SK-N-SH (cell line): ENCODE measurements at regions not wholly inside any gene's neighbourhood (a gene's known extent, or its start where the extent isn't known, plus 50 kb on each side); places are given as distances from the start of the nearest gene placed in this dataset.

Source experiments
- CTCF ChIA-PET: fragments of 300-600, 350-600 bp; formaldehyde crosslinking; extraction: SDS; loops from one replicate; lab custom pipeline; 2021; lab: Yijun Ruan, JAX
- POLR2A ChIA-PET: fragments of 350-600 bp; sonication (Branson Sonifier 250); formaldehyde crosslinking; extraction: SDS; loops from one replicate; lab custom pipeline; 2020; ENCODE audit warnings: antibody characterized with exemption, inconsistent platforms; lab: Yijun Ruan, JAX
- DNase-seq: peaks from one replicate; pipeline ENCODE4 v3.0.0; 2012
- H2AFZ ChIP-seq: fragments of 200-600 bp; sonication (generic); 2 replicates; pipeline ENCODE4 v1.8.1; 2016; ENCODE audit warnings: antibody characterized with exemption, mild to moderate bottlenecking, low read depth
- H3F3A ChIP-seq: fragments of 200-600 bp; sonication (generic); replicated peaks from 2 replicates; pipeline ENCODE3; 2016; ENCODE audit warnings: antibody characterized with exemption, mild to moderate bottlenecking; ENCODE audit not compliant: insufficient read depth
- H3K27ac ChIP-seq, 2 experiments: fragments of 200-500 bp in 1 of 2; fragments of 200-600 bp in 1 of 2; sonication (Bioruptor generic) in 1 of 2; sonication (generic), shearing (Covaris generic) in 1 of 2; 2 replicates each; pipeline versions ENCODE4 v1.5.1 to v1.6.1; 2014 to 2016; ENCODE audit warnings: low read depth in 2 of 2, inconsistent platforms in 1 of 2, low read length in 1 of 2, mild to moderate bottlenecking in 1 of 2, mixed read lengths in 1 of 2
- H3K27me3 ChIP-seq: fragments of 200-600 bp; sonication (generic), shearing (Covaris generic); 2 replicates; pipeline ENCODE4 v1.6.1; 2016; ENCODE audit warnings: mixed run types; ENCODE audit not compliant: insufficient read depth
- H3K36me3 ChIP-seq, 2 experiments: fragments of 200-500 bp in 1 of 2; fragments of 200-600 bp in 1 of 2; sonication (Bioruptor generic) in 1 of 2; sonication (generic) in 1 of 2; replicated peaks in 1 of 2; 2 replicates each; pipeline versions ENCODE3 to v1.5.1; 2014 to 2016; ENCODE audit warnings: low read length in 1 of 2, mild to moderate bottlenecking in 1 of 2; ENCODE audit not compliant: insufficient read depth in 2 of 2, control insufficient read depth in 1 of 2
- H3K4me1 ChIP-seq, 2 experiments: fragments of 200-500 bp in 1 of 2; fragments of 200-600 bp in 1 of 2; sonication (Bioruptor generic) in 1 of 2; sonication (generic), shearing (Covaris generic) in 1 of 2; 2 replicates each; pipeline versions ENCODE4 v1.5.1 to v1.6.1; 2014 to 2016; ENCODE audit warnings: low read depth in 1 of 2, low read length in 1 of 2, mixed run types in 1 of 2; ENCODE audit not compliant: insufficient read depth in 2 of 2, control insufficient read depth in 1 of 2
- H3K4me2 ChIP-seq: fragments of 200-600 bp; sonication (generic), shearing (Covaris generic); 2 replicates; pipeline ENCODE4 v1.6.1; 2017; ENCODE audit warnings: mixed run types
- H3K4me3 ChIP-seq, 2 experiments: fragments of 200-500 bp in 1 of 2; fragments of 200-600 bp in 1 of 2; sonication (Bioruptor generic) in 1 of 2; sonication (generic), shearing (Covaris generic) in 1 of 2; 2 replicates each; pipeline versions ENCODE4 v1.5.1 to v1.8.1; 2014 to 2016; ENCODE audit warnings: low read depth in 2 of 2, inconsistent platforms in 1 of 2, low read length in 1 of 2, mild to moderate bottlenecking in 1 of 2, mixed read lengths in 1 of 2, moderate library complexity in 1 of 2
- H3K79me2 ChIP-seq: fragments of 200-600 bp; sonication (generic); 2 replicates; pipeline ENCODE4 v1.8.1; 2017; ENCODE audit warnings: mild to moderate bottlenecking; ENCODE audit not compliant: insufficient read depth
- H3K9ac ChIP-seq: fragments of 200-600 bp; sonication (generic); 2 replicates; pipeline ENCODE4 v1.6.1; 2017; ENCODE audit warnings: mixed run types
- H3K9me2 ChIP-seq: fragments of 200-600 bp; sonication (generic); 2 replicates; pipeline ENCODE4 v1.6.1; 2017; ENCODE audit warnings: mixed run types
- H3K9me3 ChIP-seq: fragments of 200-600 bp; sonication (generic); 2 replicates; pipeline ENCODE4 v1.6.1; 2017; ENCODE audit warnings: mixed run types, mild to moderate bottlenecking, moderate library complexity
- H4K20me1 ChIP-seq: fragments of 200-600 bp; sonication (generic); 2 replicates; pipeline ENCODE4 v1.6.1; 2017; ENCODE audit warnings: mild to moderate bottlenecking, mixed run types; ENCODE audit not compliant: insufficient read depth
- CHD2 ChIP-seq: fragments of 150-350 bp; IDR thresholded peaks from 2 replicates; pipeline ENCODE4 v1.6.1; 2018; ENCODE audit warnings: low read length; ENCODE audit not compliant: partially characterized antibody
- ELF1 ChIP-seq: IDR thresholded peaks from 2 replicates; pipeline ENCODE4 v1.4.0; 2012
- EZH2phosphoT487 ChIP-seq: fragments of 200-600 bp; sonication (generic); IDR thresholded peaks from 2 replicates; pipeline ENCODE4 v1.6.1; 2017; ENCODE audit warnings: low read depth, mixed run types, mild to moderate bottlenecking, antibody characterized with exemption, moderate library complexity, borderline replicate concordance
- FOXJ3 ChIP-seq: sonication (generic); formaldehyde crosslinking; IDR thresholded peaks from 2 replicates; pipeline ENCODE4 v1.5.1; 2020; ENCODE audit warnings: mild to moderate bottlenecking, missing genetic modification reagents
- FOXM1 ChIP-seq: IDR thresholded peaks from 2 replicates; pipeline ENCODE4 v1.4.0; 2012; ENCODE audit warnings: low read depth, mild to moderate bottlenecking
- NFIC ChIP-seq: IDR thresholded peaks from 2 replicates; pipeline ENCODE4 v1.4.0; 2012; ENCODE audit warnings: borderline replicate concordance
- NRF1 ChIP-seq: IDR thresholded peaks from 2 replicates; pipeline ENCODE4 v1.6.1; 2012; ENCODE audit warnings: low read depth, mild to moderate bottlenecking, low read length
- POLR2AphosphoS5 ChIP-seq: IDR thresholded peaks from 2 replicates; pipeline ENCODE4 v1.6.1; 2012; ENCODE audit warnings: low read depth, low read length
- RAD21 ChIP-seq: IDR thresholded peaks from 2 replicates; pipeline ENCODE4 v1.6.1; 2012; ENCODE audit warnings: mild to moderate bottlenecking, low read length
- RCOR1 ChIP-seq: fragments of 150-350 bp; IDR thresholded peaks from 2 replicates; pipeline ENCODE4 v1.6.1; 2017; ENCODE audit warnings: antibody characterized with exemption, low read length
- TAF1 ChIP-seq: IDR thresholded peaks from 2 replicates; pipeline ENCODE4 v1.6.1; 2012; ENCODE audit warnings: low read depth, mild to moderate bottlenecking, low read length, moderate library complexity, borderline replicate concordance
- TCF12 ChIP-seq: IDR thresholded peaks from 2 replicates; pipeline ENCODE4 v1.4.0; 2012
- TEAD4 ChIP-seq: IDR thresholded peaks from 2 replicates; pipeline ENCODE4 v1.4.0; 2012; ENCODE audit warnings: mild to moderate bottlenecking, borderline replicate concordance; ENCODE audit not compliant: insufficient read depth
- USF2 ChIP-seq: fragments of 150-350 bp; IDR thresholded peaks from 2 replicates; pipeline ENCODE4 v1.6.1; 2017; ENCODE audit warnings: antibody characterized with exemption, low read length, low read depth, borderline replicate concordance
- YY1 ChIP-seq: IDR thresholded peaks from 2 replicates; pipeline ENCODE4 v1.4.0; 2012; ENCODE audit warnings: low read depth, mild to moderate bottlenecking
- WGBS: methylation state at CpG from one replicate; pipeline ENCODE4 v1.1.6; 2017; ENCODE audit warnings: low lambda C conversion rate; 5-methylcytosine and 5-hydroxymethylcytosine counted together
- TF ChIP-seq, protein P1 (sequence below): IDR thresholded peaks from 2 replicates; pipeline ENCODE4 v1.4.0; 2012; ENCODE audit warnings: low read depth, borderline replicate concordance
- TF ChIP-seq, protein P2 (sequence below): IDR thresholded peaks from 2 replicates; pipeline ENCODE4 v1.4.0; 2012; ENCODE audit warnings: low read depth
- TF ChIP-seq, protein P3 (sequence below): fragments of 150-350 bp; IDR thresholded peaks from 2 replicates; pipeline ENCODE4 v1.6.1; 2016; ENCODE audit warnings: mild to moderate bottlenecking, low read depth, low read length

- Histone ChIP-seq H3K79me2 (no peaks in the 10 kb centered on the region), H3K4me3 (no peak overlapping the region), H3K36me3 (no peaks in the 10 kb centered on the region), H3K4me1 (no peaks in the 10 kb centered on the region), H3F3A (no peaks in the 10 kb centered on the region), H3K9me3 (no peaks in the 10 kb centered on the region), H3K27me3 (no peaks in the 10 kb centered on the region; the same call in 1 of the 2 replicates), H3K9ac (no peak overlapping the region), H4K20me1 (no peaks in the 10 kb centered on the region), H3K4me2 (no peak overlapping the region), H3K9me2 (no peaks in the 10 kb centered on the region), H2AFZ (no peak overlapping the region), H3K27ac (no peak overlapping the region)
- no peak for DNase-seq
- POLR2A ChIA-PET, result no interaction called here
- 9% methylated on average over 2 of the region's 2 CpGs for WGBS
- CTCF ChIA-PET, result no interaction called here
- TF ChIP-seq ELF1 (no peak), TCF12 (no peak), YY1 (no peak), NRF1 (no peak), EZH2phosphoT487 (no peak)
Measured at GRCh38 chr6:48922837-48923236, 540.2 kb downstream of the MMUT start.

GRCh38 chr6:48919555-48919954 is 543.5 kb downstream of the MMUT start:
- H3K4me1 ChIP-seq, result no peaks in the 10 kb centered on the region

DNA sequence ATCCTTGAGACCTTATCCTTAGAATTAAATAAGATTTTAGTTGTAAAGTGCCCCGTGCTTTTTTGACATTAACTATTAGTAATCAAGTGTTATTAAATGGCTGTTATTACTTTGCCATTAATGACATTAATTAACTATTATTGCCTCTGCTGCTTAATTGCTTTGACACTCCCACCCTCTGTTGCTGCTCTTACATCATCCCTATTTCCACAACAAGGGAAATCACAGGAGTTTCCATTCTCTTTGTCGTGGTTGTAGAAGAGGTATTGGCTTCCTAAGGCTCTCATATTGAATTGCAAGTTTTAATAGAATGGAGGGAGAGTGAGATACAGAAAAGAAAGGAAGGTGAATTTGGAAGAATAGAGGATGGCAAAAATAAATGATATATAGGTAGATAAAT is 545.8 kb downstream of the MMUT start:
- WGBS, result 9% methylated on average over 2 of the region's 2 CpGs
- H3K9me2 ChIP-seq, result no peaks in the 10 kb centered on the region
- no peak overlapping the region for H3K4me2 ChIP-seq
- DNase-seq, result no peak
- no peaks in the 10 kb centered on the region for H3F3A ChIP-seq
- no peak overlapping the region for H3K27ac ChIP-seq
- H3K79me2 ChIP-seq, result no peaks in the 10 kb centered on the region
- no peaks in the 10 kb centered on the region; the same call in 1 of the 2 replicates for H3K27me3 ChIP-seq
- no peaks in the 10 kb centered on the region for H3K36me3 ChIP-seq
- H3K4me3 ChIP-seq, result no peak overlapping the region
- no peaks in the 10 kb centered on the region for H3K4me1 ChIP-seq
- no peaks in the 10 kb centered on the region for H4K20me1 ChIP-seq
- no peaks in the 10 kb centered on the region for H3K9me3 ChIP-seq
- ChIA-PET POLR2A (no interaction called here), CTCF (no interaction called here)
- no peak overlapping the region for H2AFZ ChIP-seq
- no peak overlapping the region for H3K9ac ChIP-seq
- TF ChIP-seq NRF1 (no peak), TAF1 (no peak), POLR2AphosphoS5 (no peak), RAD21 (no peak), USF2 (no peak), YY1 (no peak), CHD2 (no peak), TEAD4 (no peak), FOXM1 (no peak), NFIC (no peak), RCOR1 (no peak), FOXJ3 (no peak), ELF1 (no peak)
- TF ChIP-seq, protein P1, sequence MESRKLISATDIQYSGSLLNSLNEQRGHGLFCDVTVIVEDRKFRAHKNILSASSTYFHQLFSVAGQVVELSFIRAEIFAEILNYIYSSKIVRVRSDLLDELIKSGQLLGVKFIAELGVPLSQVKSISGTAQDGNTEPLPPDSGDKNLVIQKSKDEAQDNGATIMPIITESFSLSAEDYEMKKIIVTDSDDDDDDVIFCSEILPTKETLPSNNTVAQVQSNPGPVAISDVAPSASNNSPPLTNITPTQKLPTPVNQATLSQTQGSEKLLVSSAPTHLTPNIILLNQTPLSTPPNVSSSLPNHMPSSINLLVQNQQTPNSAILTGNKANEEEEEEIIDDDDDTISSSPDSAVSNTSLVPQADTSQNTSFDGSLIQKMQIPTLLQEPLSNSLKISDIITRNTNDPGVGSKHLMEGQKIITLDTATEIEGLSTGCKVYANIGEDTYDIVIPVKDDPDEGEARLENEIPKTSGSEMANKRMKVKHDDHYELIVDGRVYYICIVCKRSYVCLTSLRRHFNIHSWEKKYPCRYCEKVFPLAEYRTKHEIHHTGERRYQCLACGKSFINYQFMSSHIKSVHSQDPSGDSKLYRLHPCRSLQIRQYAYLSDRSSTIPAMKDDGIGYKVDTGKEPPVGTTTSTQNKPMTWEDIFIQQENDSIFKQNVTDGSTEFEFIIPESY, result no peak
- TF ChIP-seq, protein P2, sequence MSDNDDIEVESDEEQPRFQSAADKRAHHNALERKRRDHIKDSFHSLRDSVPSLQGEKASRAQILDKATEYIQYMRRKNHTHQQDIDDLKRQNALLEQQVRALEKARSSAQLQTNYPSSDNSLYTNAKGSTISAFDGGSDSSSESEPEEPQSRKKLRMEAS, result no peak

More at GRCh38 chr6:48919555-48919954, 543.5 kb downstream of the MMUT start:
- Histone ChIP-seq H3K79me2 (no peaks in the 10 kb centered on the region), H3K9me2 (no peaks in the 10 kb centered on the region), H3K4me2 (no peak overlapping the region), H3F3A (no peaks in the 10 kb centered on the region), H3K36me3 (no peaks in the 10 kb centered on the region), H3K27ac (no peak overlapping the region), H3K27me3 (no peaks in the 10 kb centered on the region; the same call in 1 of the 2 replicates), H2AFZ (no peak overlapping the region), H4K20me1 (no peaks in the 10 kb centered on the region), H3K9me3 (no peaks in the 10 kb centered on the region), H3K9ac (no peak overlapping the region), H3K4me3 (no peak overlapping the region)
- no peak for DNase-seq
- ChIA-PET POLR2A (no interaction called here), CTCF (interaction anchor here (1.6 kb wide), 1 partner anchor 490 kb away, joined by 3 read pairs; no protein-coding TSS in a partner anchor)
- no peak for TF ChIP-seq TCF12
- TF ChIP-seq, protein P3, sequence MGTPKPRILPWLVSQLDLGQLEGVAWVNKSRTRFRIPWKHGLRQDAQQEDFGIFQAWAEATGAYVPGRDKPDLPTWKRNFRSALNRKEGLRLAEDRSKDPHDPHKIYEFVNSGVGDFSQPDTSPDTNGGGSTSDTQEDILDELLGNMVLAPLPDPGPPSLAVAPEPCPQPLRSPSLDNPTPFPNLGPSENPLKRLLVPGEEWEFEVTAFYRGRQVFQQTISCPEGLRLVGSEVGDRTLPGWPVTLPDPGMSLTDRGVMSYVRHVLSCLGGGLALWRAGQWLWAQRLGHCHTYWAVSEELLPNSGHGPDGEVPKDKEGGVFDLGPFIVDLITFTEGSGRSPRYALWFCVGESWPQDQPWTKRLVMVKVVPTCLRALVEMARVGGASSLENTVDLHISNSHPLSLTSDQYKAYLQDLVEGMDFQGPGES, result no peak
- no peak for TF ChIP-seq NRF1
